Urinary bladder (tissue), 3 donors: ENCODE measurements at regions not wholly inside any gene's neighbourhood (a gene's known extent, or its start where the extent isn't known, plus 50 kb on each side); places are given as distances from the start of the nearest gene placed in this dataset.

ENCODE experiments used
- DNase-seq: peaks from one replicate; pipeline ENCODE4 v3.0.0-alpha.2; 2015; ENCODE audit errors: extremely low spot score
- H3K27ac ChIP-seq: one replicate; pipeline ENCODE4 v1.5.1; 2013; ENCODE audit warnings: low read depth, mild to moderate bottlenecking, moderate library complexity
- H3K36me3 ChIP-seq: one replicate; pipeline ENCODE4 v1.6.1; 2013; ENCODE audit warnings: mild to moderate bottlenecking, moderate library complexity; ENCODE audit not compliant: insufficient read depth
- H3K4me1 ChIP-seq: one replicate; pipeline ENCODE4 v1.6.1; 2013; ENCODE audit warnings: mild to moderate bottlenecking, moderate library complexity; ENCODE audit not compliant: insufficient read depth
- H3K4me3 ChIP-seq: one replicate; pipeline ENCODE4 v1.5.1; 2013; ENCODE audit warnings: low read depth, low read length
- WGBS: extraction: QIAGEN DNeasy Blood & Tissue Kit; methylation state at CpG from one replicate; pipeline ENCODE4 v1.1.7; 2013; 5-methylcytosine and 5-hydroxymethylcytosine counted together
- donor health status: healthy with polysubstance abuse.
- donor health status: healthy.

GRCh38 chr9:111149018-111149759 is 110.9 kb upstream of the LPAR1 start:
- no peak overlapping the region for H3K27ac ChIP-seq
- WGBS, result 84% methylated on average over 5 of the region's 5 CpGs
- DNase-seq, result no peak
- no peaks in the 10 kb centered on the region for H3K36me3 ChIP-seq
- H3K4me3 ChIP-seq, result no peak overlapping the region
- no peaks in the 10 kb centered on the region for H3K4me1 ChIP-seq

- no peak for DNase-seq
- Histone ChIP-seq H3K27ac (no peak overlapping the region), H3K4me3 (no peak overlapping the region), H3K4me1 (no peaks in the 10 kb centered on the region), H3K36me3 (no peaks in the 10 kb centered on the region)
- WGBS, result 74% methylated on average over 10 of the region's 10 CpGs
These were observed 110.1 kb upstream of the LPAR1 start for GRCh38 chr9:111148052-111149017.

- Histone ChIP-seq H3K36me3 (no peaks in the 10 kb centered on the region), H3K27ac (no peak overlapping the region), H3K4me3 (no peak overlapping the region), H3K4me1 (no peaks in the 10 kb centered on the region)
- no peak for DNase-seq
- 82% methylated on average over 3 of the region's 3 CpGs for WGBS
These were observed 108.8 kb upstream of the LPAR1 start for GRCh38 chr9:111147041-111147440.

- H3K4me1 ChIP-seq, result no peaks in the 10 kb centered on the region
- WGBS, result 72% methylated on average over 3 of the region's 3 CpGs
These were observed 106.5 kb upstream of the LPAR1 start for GRCh38 chr9:111144741-111145140.

GRCh38 chr9:111136180-111136579 is 97.9 kb upstream of the LPAR1 start:
- WGBS, result 97% methylated on average over 2 of the region's 2 CpGs
- H3K36me3 ChIP-seq, result no peaks in the 10 kb centered on the region
- no peak overlapping the region for H3K27ac ChIP-seq
- no peaks in the 10 kb centered on the region for H3K4me1 ChIP-seq
- H3K4me3 ChIP-seq, result no peak overlapping the region
- no peak for DNase-seq

More at GRCh38 chr9:111144741-111145140, 106.5 kb upstream of the LPAR1 start:
- Histone ChIP-seq H3K27ac (no peak overlapping the region), H3K36me3 (no peaks in the 10 kb centered on the region), H3K4me3 (no peak overlapping the region)
- DNase-seq, result no peak

GRCh38 chr9:111131211-111131610 is 92.9 kb upstream of the LPAR1 start:
- no peak overlapping the region for H3K27ac ChIP-seq
- H3K4me3 ChIP-seq, result no peak overlapping the region
- no peak for DNase-seq
- no peaks in the 10 kb centered on the region for H3K4me1 ChIP-seq
- WGBS, result 80% methylated on average over 1 of the region's 1 CpG
- H3K36me3 ChIP-seq, result no peaks in the 10 kb centered on the region

GRCh38 chr9:111120526-111120925 is 82.3 kb upstream of the LPAR1 start:
- Histone ChIP-seq H3K36me3 (no peaks in the 10 kb centered on the region), H3K4me1 (no peaks in the 10 kb centered on the region), H3K4me3 (no peak overlapping the region), H3K27ac (no peak overlapping the region)
- DNase-seq, result no peak
- WGBS, result 84% methylated on average over 4 of the region's 4 CpGs

- no peak for DNase-seq
- no peak overlapping the region for H3K27ac ChIP-seq
- H3K4me3 ChIP-seq, result no peak overlapping the region
- no peaks in the 10 kb centered on the region for H3K36me3 ChIP-seq
- no peaks in the 10 kb centered on the region for H3K4me1 ChIP-seq
These were observed 80.1 kb upstream of the LPAR1 start for GRCh38 chr9:111118256-111118948.

GRCh38 chr9:111114486-111114885 is 76.2 kb upstream of the LPAR1 start:
- no peak for DNase-seq
- Histone ChIP-seq H3K36me3 (no peaks in the 10 kb centered on the region), H3K4me3 (no peak overlapping the region), H3K27ac (no peak overlapping the region), H3K4me1 (no peaks in the 10 kb centered on the region)
- WGBS, result 82% methylated on average over 1 of the region's 1 CpG

GRCh38 chr9:111113712-111114111 is 75.4 kb upstream of the LPAR1 start:
- no peak for DNase-seq
- WGBS, result 87% methylated on average over 2 of the region's 2 CpGs
- H3K4me1 ChIP-seq, result no peaks in the 10 kb centered on the region
- H3K36me3 ChIP-seq, result no peaks in the 10 kb centered on the region
- H3K4me3 ChIP-seq, result no peak overlapping the region
- no peak overlapping the region for H3K27ac ChIP-seq

GRCh38 chr9:111110805-111111204 is 72.5 kb upstream of the LPAR1 start:
- no peak overlapping the region for H3K4me3 ChIP-seq
- no peaks in the 10 kb centered on the region for H3K4me1 ChIP-seq
- 94% methylated on average over 3 of the region's 3 CpGs for WGBS
- DNase-seq, result no peak
- H3K36me3 ChIP-seq, result no peaks in the 10 kb centered on the region
- no peak overlapping the region for H3K27ac ChIP-seq

- H3K27ac ChIP-seq, result no peak overlapping the region
- H3K4me3 ChIP-seq, result no peak overlapping the region
- no peak for DNase-seq
- no peaks in the 10 kb centered on the region for H3K4me1 ChIP-seq
- WGBS, result 82% methylated on average over 3 of the region's 3 CpGs
- no peaks in the 10 kb centered on the region for H3K36me3 ChIP-seq
These were observed 70.7 kb upstream of the LPAR1 start for GRCh38 chr9:111108946-111109345.

GRCh38 chr9:111107141-111107540 is 68.9 kb upstream of the LPAR1 start:
- Histone ChIP-seq H3K36me3 (no peaks in the 10 kb centered on the region), H3K4me1 (no peaks in the 10 kb centered on the region), H3K4me3 (no peak overlapping the region), H3K27ac (no peak overlapping the region)
- WGBS, result 93% methylated on average over 9 of the region's 9 CpGs
- DNase-seq, result no peak
